ENCODE measurements at regions not wholly inside any gene's neighbourhood (a gene's known extent, or its start where the extent isn't known, plus 50 kb on each side); places are given as distances from the start of the nearest gene placed in this dataset.
"Not testable (repeated sequence)": the region's sequence is repeated elsewhere in the genome, so short reads cannot be mapped to it uniquely, and the experiment has no call there.

DNA sequence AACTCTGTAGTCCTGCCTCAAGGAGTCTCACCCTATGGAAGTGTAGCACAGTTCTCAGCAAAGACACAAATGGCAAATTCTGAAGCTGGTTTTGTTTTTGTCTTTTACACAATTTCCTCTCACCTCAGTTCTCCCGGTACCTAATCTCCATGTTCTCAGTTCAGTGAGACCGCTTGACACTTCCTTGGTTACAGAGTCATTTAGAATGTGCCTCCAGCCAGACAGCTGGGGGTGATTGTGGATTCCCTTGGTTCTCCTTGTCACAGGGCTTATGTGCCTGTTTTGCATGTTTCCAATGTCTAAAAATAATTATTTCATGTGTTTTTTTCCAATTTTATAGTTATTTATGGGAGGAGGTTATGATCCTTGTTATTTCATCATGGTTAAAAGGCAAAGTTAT, 379.5 kb upstream of the MAP2 start:
- DNase-seq (ENCODE audit: low read depth in 4 of 4, low spot score in 1 of 4), result no peak

GRCh38 chr2:209046163-209046562, 377.7 kb upstream of the MAP2 start:
- DNase-seq (ENCODE audit: low read depth in 4 of 4, low spot score in 1 of 4), result no peak

DNA sequence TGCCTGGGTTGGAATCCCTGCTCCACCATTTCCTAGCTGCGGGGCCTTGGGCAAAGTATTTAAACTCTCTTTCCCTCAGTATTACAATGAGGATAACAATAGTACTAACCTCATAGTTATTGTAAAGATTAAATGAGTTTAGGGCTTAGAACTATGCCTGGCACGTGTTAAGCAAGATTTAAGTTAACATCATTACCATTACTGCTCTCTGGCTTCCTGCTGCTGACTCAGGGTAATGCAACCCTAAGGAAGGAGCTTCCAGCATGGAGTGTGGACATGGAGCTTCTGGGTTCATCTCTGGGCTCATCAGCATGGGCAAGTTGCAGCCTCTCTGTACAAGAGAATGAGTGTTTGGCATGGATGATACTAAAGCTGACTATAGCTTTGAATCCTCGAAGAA, 374.2 kb upstream of the MAP2 start:
- DNase-seq (ENCODE audit: low read depth in 4 of 4, low spot score in 1 of 4), result no peak

GRCh38 chr2:209062210-209062609, 361.6 kb upstream of the MAP2 start:
- no peak for DNase-seq (ENCODE audit: low read depth in 4 of 4, low spot score in 1 of 4)

GRCh38 chr2:209070262-209070661, 353.6 kb upstream of the MAP2 start:
- DNase-seq (ENCODE audit: low read depth in 4 of 4, low spot score in 1 of 4), result no peak

DNA sequence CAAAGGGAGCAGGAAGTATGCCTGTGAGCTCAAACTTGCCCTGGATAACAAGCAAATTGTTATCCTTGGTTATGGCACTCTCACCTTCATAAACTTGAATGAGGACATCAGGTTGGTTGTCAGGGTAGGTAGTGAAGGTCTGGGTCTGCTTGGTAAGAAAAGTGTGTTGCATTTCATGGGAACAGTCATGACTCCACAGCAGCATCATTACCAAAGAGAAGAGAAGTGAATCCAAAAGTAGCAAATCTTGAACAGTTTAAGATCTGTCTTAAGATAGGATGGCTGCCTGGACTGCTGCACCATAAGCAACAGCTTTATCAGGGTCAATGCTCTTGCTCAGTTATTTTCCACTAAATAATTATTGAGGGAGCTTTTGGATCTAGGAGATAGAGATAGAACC, 350.7 kb upstream of the MAP2 start:
- DNase-seq (ENCODE audit: low read depth in 4 of 4, low spot score in 1 of 4), result no peak

DNA sequence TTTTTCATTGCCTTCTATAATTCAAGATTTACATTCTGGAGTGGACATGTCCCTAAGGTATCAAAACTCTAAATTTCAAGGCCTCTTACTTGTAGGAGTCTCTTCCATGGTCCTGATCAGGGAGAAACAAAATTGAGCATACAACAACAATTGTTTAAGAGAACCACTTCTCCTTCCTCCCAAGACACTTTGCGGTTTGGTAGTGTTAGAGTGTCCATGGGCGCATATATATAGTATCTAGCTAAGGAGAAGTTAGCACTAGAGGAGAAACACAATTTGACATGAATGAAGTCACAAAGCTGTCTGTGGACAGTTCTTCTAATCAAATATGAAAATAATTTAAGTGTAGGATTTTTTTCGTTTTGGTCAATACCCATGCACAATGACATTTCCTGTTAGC, 349.1 kb upstream of the MAP2 start:
- DNase-seq (ENCODE audit: low read depth in 4 of 4, low spot score in 1 of 4), result no peak

DNA sequence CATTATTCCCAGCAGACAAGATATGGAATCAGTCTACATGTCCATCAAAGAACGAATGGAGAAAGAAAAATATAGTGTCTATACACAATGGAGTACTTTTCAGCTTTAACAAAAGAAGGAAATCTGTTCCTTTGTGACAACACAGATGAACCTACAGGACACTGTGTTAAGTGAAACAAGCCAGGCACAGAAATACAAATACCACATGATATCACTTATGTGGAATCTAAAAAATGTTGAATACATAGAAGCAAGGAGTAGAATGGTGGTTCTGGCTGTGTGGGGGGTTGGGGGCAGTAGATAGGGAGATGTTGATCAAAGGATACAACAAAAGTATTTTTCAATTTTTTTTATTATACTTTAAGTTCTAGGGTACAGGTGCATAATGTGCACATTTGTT, 347.7 kb upstream of the MAP2 start:
- no peak for DNase-seq (ENCODE audit: low read depth in 4 of 4, low spot score in 1 of 4)

DNA sequence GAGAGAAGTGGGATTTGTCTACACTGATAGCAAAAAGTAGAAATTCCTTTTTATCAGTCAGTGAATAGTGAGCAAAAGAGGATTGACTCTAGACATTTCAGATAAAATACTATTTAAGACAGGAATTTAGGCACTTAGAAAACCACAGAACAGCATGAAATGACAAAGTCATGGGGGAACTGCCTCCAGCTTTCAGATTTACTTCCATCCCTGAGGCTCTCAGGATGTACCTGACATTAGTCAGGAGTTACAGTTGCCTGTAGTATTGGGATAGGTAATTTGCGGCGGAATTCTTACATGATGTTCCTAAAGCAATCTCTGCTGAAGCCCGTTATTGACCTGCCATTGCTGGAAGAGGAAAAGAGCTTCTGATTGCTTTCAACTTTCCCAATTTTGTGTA, 337.1 kb upstream of the MAP2 start:
- no peak for DNase-seq (ENCODE audit: low read depth in 4 of 4, low spot score in 1 of 4)

GRCh38 chr2:209091056-209091455, 332.8 kb upstream of the MAP2 start:
- DNase-seq (ENCODE audit: low read depth in 4 of 4, low spot score in 1 of 4), result no peak

DNA sequence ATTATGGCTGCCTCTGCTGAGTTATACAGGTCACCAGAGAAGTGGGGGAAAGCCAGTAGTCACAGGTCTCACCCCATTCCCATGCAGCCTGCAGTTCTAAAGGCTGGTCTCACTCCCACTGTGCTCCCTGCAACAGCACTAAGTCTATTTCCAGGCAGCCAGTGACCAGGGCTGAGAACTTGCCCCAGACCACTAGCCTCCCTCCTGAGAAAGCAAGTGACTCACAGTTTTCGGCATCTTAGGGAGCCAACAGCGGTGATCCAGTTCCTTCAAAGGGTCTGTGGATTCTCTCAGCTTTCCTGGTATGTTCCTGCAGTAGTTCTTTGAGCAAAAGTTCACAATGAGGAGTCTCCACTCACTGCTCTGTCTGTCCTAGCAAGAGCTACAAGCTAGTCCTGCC, 329.6 kb upstream of the MAP2 start:
- no peak for DNase-seq (ENCODE audit: low read depth in 4 of 4, low spot score in 1 of 4)

GRCh38 chr2:209095432-209095831, 328.4 kb upstream of the MAP2 start:
- DNase-seq (ENCODE audit: low read depth in 4 of 4, low spot score in 1 of 4), result no peak

- no peak for DNase-seq (ENCODE audit: low read depth in 4 of 4, low spot score in 1 of 4)
Observed at GRCh38 chr2:209097168-209097567, 326.7 kb upstream of the MAP2 start.

GRCh38 chr2:209102319-209102718, 321.5 kb upstream of the MAP2 start:
- DNase-seq (ENCODE audit: low read depth in 4 of 4, low spot score in 1 of 4), result no peak

DNA sequence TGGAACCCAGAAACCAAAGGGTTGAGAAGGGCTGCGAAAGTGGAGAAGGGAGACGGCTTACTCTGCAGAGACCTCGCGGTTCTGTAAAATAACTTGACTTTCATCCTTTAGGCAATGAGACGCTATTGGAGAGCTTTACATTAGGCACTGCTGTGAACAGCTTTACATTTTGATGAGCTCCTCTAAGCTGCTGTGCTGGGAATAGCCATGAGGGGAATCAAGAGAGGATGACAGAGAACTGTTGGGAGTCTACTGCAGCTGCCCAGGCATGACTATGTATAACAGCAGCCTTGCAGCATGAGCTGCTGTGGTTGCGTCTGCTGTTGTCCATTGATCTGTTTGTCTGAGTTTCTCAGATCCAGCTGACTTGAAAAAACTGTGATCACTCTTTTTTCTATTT, 310.8 kb upstream of the MAP2 start:
- DNase-seq (ENCODE audit: low read depth in 4 of 4, low spot score in 1 of 4), result no peak

- no peak for DNase-seq (ENCODE audit: low read depth in 4 of 4, low spot score in 1 of 4)
Observed at GRCh38 chr2:209114588-209115240, 309.1 kb upstream of the MAP2 start.

GRCh38 chr2:209121691-209122090, 302.2 kb upstream of the MAP2 start:
- DNase-seq (ENCODE audit: low read depth in 4 of 4, low spot score in 1 of 4), result no peak

DNA sequence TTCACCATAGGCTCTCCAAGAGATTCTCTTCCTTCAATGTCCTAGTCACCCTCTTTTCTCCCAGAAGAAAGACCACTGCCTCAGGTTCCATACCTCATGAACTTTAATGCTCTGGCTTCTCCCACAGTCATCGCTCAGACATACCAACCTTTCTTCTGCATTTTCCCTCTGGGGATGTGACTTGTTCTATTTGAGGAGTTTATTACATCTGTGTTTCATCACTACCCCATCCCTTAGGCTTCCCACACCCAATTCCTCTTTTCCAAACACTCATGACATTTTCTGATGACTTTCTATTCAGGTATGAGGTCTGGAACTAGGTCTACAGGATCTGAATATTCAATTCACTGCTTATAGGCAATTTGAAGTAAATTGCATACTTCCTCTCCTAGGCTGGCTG, 298.6 kb upstream of the MAP2 start:
- no peak for DNase-seq (ENCODE audit: low read depth in 4 of 4, low spot score in 1 of 4)

GRCh38 chr2:209138079-209138478, 285.8 kb upstream of the MAP2 start:
- DNase-seq (ENCODE audit: low read depth in 4 of 4, low spot score in 1 of 4), result no peak

- no peak for DNase-seq (ENCODE audit: low read depth in 4 of 4, low spot score in 1 of 4)
Observed at GRCh38 chr2:209141142-209141541, 282.7 kb upstream of the MAP2 start.

- DNase-seq (ENCODE audit: low read depth in 4 of 4, low spot score in 1 of 4), result no peak
Observed at GRCh38 chr2:209141818-209142217, 282.0 kb upstream of the MAP2 start.

DNA sequence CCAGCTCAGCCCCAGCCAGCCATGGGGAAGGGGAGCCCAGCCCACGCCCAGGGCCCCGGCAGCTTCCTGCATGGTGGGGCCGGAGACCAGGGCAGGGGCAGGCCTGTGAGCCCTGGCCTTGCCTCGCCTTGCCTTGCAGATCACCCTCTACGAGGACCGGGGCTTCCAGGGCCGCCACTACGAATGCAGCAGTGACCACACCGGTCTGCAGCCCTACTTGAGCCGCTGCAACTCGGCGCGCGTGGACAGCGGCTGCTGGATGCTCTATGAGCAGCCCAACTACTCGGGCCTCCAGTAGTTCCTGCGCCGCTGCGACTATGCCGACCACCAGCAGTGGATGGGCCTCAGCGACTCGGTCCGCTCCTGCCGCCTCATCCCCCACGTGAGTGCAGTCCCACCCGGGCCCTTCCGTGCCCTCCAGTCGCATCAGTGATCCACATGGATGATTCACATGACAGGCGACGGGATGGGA, 278.6 kb upstream of the MAP2 start:
- DNase-seq (ENCODE audit: low read depth in 4 of 4, low spot score in 1 of 4), result not testable (repeated sequence)

- no peak for DNase-seq (ENCODE audit: low read depth in 4 of 4, low spot score in 1 of 4)
Observed at GRCh38 chr2:209145941-209146681, 277.7 kb upstream of the MAP2 start.

Data from stimulated activated CD4-positive, alpha-beta T cell treated with anti-CD3 and anti-CD28 coated beads, Interleukin-1b, Interleukin-23, amount 100 ng/mL, for 24 hours (primary cell).